ENCODE measurements at regions not wholly inside any gene's neighbourhood (a gene's known extent, or its start where the extent isn't known, plus 50 kb on each side); places are given as distances from the start of the nearest gene placed in this dataset.

GRCh38 chr10:4315551-4315950, 510.5 kb upstream of the AKR1E2 start (continued):
- TF ChIP-seq MGA (IDR thresholded peaks at IDR 0.05): no peak
- TF ChIP-seq ZBED1 (IDR thresholded peaks at IDR 0.05): no peak
- no peak for TF ChIP-seq C11orf30 (IDR thresholded peaks at IDR 0.05; ENCODE audit: low read depth)
- TF ChIP-seq MNT (conservative IDR thresholded peaks at IDR 0.05): no peak

Data from K562 (cell line).